22Rv1 (cell line): ENCODE measurements at regions not wholly inside any gene's neighbourhood (a gene's known extent, or its start where the extent isn't known, plus 50 kb on each side); places are given as distances from the start of the nearest gene placed in this dataset.

Experiments
- CTCF ChIP-seq: fragments of 450-650 bp; IDR thresholded peaks from 2 replicates; pipeline ENCODE4 v1.5.1; 2017; ENCODE audit warnings: mild to moderate bottlenecking
- ZFX ChIP-seq: fragments of 450-650 bp; IDR thresholded peaks from 2 replicates; pipeline ENCODE4 v1.6.1; 2017; ENCODE audit warnings: antibody characterized with exemption, borderline replicate concordance

- TF ChIP-seq CTCF = no peak
- TF ChIP-seq ZFX = no peak
Observed at GRCh38 chr4:155571184-155571944, 95.3 kb upstream of the GUCY1A1 start.
